Right kidney (tissue), 1 donor: ENCODE measurements at regions not wholly inside any gene's neighbourhood (a gene's known extent, or its start where the extent isn't known, plus 50 kb on each side); places are given as distances from the start of the nearest gene placed in this dataset.

Experiments
- DNase-seq: peaks from one replicate; pipeline ENCODE4 v3.0.0-alpha.2; 2016

GRCh38 chr3:181859518-181859917 lies 147.8 kb downstream of the SOX2 start:
- DNase-seq: no peak

- DNase-seq: no peak
Observed at GRCh38 chr3:181860235-181860634, 148.5 kb downstream of the SOX2 start.

- no peak for DNase-seq
Observed at GRCh38 chr3:181862502-181862901, 150.8 kb downstream of the SOX2 start.

- DNase-seq: no peak
Observed at GRCh38 chr3:181868576-181869082, 156.9 kb downstream of the SOX2 start.

DNA sequence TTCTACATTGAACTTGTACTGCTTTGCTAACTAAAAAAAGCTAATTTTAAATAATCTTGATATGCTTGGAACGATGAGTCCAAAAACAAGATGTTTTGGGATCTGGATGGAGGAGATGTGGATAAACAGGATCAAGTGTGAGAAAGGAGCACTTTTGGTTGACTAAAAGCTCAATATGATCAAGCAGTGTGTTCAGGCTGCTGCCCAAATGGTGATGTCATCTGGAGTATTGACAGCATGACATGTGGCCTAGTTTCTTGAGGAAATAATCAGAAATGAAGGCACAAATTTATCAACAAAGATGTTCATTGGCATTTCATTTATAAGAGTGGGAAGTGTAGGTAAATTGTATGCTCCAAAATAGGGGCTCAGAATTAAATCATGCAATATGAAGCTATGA lies 161.2 kb downstream of the SOX2 start:
- no peak for DNase-seq

DNA sequence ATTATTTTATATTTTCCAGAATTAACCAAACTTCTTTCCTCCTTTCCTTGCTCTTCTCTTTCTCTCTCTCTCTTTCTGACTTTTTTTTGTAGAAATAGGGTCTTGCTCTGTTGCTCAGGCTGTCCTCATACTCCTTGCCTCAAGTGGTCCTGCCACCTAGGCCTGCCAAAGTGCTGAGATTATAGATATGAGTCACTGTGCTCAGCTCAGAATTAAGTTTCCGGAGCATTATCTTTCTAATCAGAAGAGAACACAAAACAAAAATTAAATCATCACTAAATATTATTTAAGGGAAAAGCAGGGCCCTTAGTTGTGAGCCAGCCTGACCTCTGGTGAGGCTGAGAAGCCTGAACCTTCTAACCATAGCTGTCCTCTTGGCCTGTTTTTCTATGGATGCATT lies 168.2 kb downstream of the SOX2 start:
- no peak for DNase-seq

DNA sequence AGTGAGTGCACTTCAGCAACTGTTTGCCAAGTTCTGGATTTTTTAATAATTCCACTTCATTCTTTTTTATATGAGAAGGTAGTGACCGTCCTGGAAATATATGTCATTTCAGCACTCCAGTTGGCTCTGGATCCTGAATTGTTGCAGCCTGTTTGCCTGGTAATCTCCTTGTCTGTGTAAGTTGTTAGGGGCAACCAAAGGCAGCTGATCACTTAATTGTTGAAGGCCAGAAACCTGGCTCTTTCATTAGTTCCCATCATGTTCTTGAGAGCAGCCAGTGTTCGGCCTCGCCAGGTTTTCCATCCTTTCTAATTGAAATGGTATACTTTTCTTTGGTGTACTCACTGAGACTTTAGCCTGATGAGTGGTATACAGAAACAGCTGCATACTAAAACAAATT lies 168.6 kb downstream of the SOX2 start:
- DNase-seq: no peak

- no peak for DNase-seq
Observed at GRCh38 chr3:181881749-181882148, 170.0 kb downstream of the SOX2 start.

DNA sequence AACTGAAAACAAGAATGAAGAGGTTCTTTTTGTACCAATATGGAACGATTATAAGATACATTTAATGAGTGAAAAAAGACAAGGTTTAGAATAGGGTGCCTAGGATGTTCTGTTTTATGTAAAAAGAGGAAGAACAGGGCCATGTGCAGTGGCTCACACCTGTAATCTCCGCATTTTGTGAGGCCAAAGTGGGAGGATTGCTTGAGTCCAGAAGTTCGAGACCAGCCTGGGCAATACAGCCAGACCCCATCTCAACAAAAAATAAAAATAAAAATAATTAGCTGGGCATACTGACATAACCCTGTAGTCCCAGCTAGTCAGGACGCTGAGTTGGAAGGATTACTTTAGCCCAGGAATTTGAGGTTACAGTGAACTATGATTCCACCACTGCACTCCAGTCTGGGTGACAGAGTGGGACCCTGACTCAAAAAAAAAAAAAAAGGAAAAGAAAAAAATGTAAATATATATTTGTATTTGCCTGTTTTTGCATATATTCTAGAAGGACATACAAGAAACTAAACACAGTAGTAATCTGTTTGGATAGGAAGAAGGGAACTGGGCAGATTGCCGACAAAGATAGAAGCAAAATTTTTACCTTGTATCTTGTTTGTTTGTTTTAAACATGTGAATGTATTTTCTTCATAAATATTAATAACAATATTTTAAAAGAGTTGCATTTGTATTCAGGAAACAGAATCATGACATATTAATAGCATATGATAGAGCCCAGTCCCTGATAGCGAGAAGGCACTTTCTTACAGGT lies 174.3 kb downstream of the SOX2 start:
- no peak for DNase-seq

DNA sequence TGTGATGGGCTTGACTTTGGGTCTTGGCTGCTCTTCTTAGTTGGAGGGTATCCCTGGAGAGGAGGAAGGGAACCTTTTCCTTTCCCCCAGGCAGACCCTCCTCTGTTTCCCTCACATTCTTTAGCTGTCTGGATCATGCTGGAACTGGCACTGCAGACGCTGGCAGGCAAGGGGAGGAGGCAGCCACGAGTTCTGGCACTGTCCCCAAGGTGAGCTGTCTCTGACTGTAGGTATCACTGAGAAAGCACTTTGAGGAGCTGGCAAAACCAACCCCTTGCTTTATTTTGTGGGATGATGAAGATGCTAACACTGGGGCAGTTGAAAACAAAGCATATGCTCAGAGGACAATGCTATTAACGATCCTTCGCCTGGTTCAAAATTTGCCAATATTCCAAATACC lies 175.0 kb downstream of the SOX2 start:
- DNase-seq: no peak

DNA sequence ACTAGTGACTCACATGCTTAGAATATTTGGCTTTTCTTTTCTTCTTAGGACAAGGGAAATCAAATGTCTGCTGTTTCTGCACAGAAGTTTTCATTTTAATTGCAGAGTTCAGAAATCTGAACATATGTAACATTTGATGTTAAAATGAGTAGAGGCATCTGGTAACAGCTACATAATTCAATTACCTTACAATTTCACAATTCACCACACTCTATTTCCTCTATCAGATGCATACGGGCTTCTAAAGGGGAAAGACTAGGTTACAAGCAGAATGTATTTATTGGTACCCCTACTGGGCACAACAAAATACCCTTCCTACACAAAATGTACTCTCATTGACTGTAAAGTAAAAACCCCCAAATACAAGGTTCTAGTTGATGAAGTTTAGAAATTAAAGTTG lies 176.0 kb downstream of the SOX2 start:
- DNase-seq: no peak

- DNase-seq: no peak
Observed at GRCh38 chr3:181888234-181888633, 176.5 kb downstream of the SOX2 start.

DNA sequence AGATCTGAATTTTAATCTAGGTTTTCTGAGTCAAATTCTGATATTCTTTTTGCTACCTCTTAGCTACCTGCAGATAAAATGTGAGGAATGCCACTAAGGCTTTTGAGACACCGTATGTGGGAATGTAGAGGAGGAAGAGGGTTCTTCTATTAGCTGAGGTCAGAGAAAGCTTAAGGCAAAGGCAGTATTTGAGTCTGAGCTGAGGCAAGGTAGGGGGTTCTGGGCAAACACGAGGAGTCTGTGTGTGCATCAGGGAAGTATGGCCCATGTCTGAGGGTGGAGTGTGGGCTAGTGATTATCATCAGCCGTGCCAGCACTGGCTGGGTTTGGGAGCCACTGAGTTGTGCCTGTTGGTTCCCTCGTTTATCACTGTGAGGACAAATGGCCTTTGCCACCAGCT lies 181.1 kb downstream of the SOX2 start:
- no peak for DNase-seq

DNA sequence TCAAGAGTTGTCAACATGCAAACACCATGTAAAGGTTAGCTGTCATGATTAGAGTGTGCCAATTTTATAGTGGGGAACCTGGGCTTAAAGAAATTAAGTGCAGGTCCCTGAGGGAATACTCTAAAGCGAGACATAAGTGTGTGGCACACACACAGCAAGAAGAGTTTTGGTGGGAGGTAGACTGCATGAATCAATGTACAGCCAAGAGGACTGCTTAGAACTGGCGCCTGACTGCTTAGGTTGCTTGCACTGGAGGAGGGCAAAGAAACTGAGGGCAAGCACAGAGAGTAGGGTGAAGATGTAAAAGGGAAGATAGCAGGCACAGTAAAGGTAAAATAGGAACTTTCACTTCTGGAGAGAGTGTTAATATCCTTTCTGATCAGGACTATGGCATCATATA lies 184.9 kb downstream of the SOX2 start:
- DNase-seq: no peak

DNA sequence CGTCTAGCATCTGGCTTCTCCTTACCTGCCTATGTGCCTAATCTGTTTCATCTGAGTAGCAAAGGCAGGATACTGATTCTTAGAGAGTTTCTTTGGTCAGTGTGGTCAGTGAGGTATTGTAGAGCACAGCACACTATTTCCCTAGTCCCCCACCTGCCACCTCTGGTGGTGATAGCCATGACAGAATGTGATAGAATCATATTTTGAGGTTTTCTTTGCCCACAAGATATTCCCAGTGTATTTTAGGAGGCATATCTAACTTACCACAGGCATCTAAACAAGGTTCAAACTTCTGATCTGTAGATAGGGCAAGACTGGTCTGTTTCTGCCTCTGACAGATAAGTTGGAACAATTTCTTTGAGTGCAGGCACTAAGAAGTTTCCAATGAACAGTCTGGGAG lies 188.0 kb downstream of the SOX2 start:
- DNase-seq: no peak

GRCh38 chr3:181901626-181902025 lies 189.9 kb downstream of the SOX2 start:
- no peak for DNase-seq

DNA sequence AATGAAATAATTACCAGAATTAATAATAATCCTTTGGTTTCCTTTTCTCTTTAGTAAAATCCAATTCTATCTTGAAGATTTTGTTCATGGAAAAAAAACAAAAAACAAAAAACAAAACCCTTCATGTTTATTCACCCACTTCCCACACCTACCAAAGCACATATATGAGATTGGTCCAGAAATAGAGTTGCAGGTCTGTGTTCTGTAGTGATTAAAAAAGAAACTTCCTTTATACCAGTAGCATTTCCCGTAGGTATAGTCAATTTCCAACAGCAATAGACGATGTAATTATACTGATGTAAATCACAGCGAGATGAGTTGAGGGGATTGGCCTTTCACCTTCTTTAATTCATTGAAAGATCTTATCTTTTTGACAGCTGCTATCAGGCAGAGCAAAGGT lies 194.6 kb downstream of the SOX2 start:
- no peak for DNase-seq

- DNase-seq: no peak
Observed at GRCh38 chr3:181909241-181909640, 197.5 kb downstream of the SOX2 start.

DNA sequence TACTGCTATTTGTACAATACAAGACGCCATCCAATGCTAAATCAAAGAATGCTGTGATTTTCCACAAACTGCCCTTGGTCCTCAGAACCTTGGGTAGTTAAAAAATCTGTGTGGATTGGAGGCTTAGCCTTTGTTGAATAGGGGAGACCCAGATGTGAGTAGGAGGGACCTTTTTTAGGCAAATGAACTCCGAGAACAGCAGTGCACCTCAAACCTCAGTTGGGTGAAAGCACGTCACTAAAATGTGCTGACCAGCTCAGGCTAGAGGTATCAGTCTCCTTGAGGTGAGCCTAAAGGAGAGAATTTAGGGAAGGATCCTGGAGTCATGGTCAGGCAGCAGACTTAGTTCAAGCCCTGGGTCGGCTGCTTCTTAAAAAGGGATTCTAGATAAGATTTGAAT lies 200.7 kb downstream of the SOX2 start:
- DNase-seq: no peak

GRCh38 chr3:181913254-181913653 lies 201.5 kb downstream of the SOX2 start:
- DNase-seq: no peak

- DNase-seq: no peak
Observed at GRCh38 chr3:181915551-181915950, 203.8 kb downstream of the SOX2 start.

- DNase-seq: no peak
Observed at GRCh38 chr3:181916013-181916412, 204.3 kb downstream of the SOX2 start.

DNA sequence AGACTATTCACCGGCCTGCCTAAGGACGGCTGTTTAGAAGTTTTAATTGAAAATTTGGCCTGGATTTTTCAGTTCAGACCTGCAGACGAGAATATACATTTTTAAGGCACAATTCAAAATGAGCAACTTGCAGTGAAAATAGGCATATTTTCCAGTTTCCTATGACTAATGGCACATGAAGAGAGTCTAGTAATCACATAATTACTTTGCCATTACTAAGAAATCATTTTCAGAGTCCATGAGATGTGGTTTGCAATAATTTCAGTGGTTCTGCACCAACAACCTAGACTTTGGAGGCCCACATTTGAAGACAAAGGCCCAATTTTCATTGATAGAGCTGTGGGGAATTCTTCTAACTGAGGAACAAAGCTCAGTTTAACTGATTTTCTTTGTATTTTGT lies 205.3 kb downstream of the SOX2 start:
- no peak for DNase-seq

GRCh38 chr3:181919375-181919774 lies 207.7 kb downstream of the SOX2 start:
- no peak for DNase-seq

- DNase-seq: no peak
Observed at GRCh38 chr3:181920409-181920808, 208.7 kb downstream of the SOX2 start.
